CD4-positive, alpha-beta T cell treated with Interleukin-17A for 1 hour (primary cell): ENCODE measurements at regions not wholly inside any gene's neighbourhood (a gene's known extent, or its start where the extent isn't known, plus 50 kb on each side); places are given as distances from the start of the nearest gene placed in this dataset.

Source experiments
- DNase-seq: peaks from one replicate; pipeline ENCODE4 v3.0.0-alpha.2; 2020

DNA sequence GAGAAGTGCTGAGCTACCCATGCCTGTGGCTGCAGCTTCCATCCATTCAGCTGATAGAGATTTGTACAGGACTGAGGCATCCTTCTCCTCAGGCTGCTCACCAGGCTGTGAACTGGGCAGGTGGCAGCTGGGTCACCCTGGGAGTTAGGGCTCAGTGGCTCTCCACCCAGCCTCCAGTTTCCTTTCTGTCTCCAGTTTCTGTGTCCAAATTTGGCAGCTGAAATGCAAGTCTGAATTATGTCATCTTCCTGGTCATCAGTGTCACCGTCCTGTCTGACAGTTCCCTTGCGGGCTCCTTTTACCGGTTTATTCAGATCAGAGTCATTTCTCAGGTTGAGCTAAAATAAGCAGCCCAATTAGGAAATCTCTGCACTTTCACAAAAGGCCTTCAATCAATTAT is 93.3 kb downstream of the EDN1 start:
- DNase-seq: no peak

DNA sequence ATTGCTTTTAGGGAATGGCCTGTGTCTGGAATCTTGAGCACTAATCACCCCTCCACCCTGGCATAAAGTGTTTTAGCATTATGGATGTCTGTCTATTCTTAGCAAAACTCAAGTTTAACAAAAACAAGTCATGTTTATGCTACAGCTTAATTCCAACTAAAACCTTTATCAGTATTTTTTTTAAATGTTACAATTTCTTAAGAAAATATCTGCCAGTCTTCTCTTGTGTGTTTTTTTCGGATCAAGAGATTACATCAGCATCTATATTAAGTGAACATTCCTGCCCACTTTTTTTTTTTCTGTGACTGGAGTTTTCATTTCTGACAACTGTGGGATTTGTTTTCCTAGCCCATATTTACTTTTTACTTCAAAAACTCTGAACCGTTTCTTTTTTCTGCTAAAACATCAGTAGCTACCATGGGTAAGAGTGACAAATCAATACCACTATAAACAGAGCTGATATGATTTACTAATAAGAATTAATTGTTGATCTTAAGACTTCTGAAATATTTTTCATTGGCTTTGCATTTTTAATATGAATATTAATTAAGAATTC is 94.3 kb downstream of the EDN1 start:
- no peak for DNase-seq

DNA sequence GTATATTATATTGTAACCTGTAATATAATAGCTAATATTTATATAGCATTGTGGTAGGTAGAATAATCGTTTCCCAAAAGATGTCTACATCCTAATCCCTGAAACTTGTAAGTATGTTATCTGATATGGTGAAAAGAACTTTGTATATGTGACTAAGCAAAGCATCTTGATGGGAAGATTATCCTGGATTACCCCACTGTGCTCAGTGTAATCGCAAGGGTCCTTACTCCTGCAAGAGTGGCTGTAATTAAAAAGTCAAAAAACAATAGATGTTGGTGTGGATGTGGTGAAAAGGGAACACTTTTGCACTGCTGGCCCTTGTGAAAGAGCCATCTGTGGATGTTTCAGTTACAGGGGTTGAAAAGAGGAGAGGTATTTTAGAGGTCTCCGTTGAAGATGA is 95.2 kb downstream of the EDN1 start:
- DNase-seq: no peak

- DNase-seq: no peak
Measured at GRCh38 chr6:12386816-12387215, 96.7 kb downstream of the EDN1 start.

GRCh38 chr6:12391472-12391871 is 101.3 kb downstream of the EDN1 start:
- no peak for DNase-seq

- no peak for DNase-seq
Measured at GRCh38 chr6:12392490-12392889, 102.3 kb downstream of the EDN1 start.

DNA sequence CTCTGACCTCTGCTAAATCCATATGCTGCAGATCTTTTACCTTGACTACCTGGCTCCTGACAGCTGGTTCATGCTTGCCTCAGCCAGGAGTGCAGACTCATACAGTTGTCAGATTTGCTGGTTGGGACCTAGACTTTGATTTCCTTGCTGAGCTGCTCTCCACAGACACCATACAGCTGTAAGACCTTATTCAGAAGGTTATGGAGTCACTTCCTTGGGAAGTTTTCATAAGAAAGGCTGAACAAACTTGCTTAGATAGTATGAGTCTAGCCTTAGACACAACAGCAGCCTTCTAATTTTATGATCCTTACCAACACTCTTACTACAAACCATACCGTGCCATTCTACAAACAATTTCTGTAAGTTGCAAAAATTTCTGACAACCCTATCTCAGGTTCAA is 102.9 kb downstream of the EDN1 start:
- DNase-seq: no peak

- no peak for DNase-seq
Measured at GRCh38 chr6:12394170-12394569, 104.0 kb downstream of the EDN1 start.

- DNase-seq: no peak
Measured at GRCh38 chr6:12395898-12396297, 105.7 kb downstream of the EDN1 start.

DNA sequence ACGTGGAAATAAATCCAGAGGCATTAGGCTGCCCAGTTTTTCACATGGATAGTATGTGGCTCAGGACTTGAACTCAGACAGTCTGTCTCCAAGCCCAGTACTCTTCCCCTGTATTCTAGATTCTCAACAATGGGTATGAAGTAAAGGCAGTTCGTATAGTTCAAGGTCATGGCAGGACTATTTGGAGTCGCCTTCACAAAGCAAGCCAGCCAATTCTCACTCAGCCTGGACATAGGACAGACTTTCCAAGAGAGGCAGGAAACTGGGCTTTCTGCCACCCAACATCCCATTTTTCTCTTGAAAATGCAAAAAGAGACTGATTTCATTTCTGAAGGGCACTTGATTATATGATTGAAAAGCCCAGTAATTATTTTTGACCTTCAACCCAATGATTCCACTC is 111.0 kb downstream of the EDN1 start:
- no peak for DNase-seq

DNA sequence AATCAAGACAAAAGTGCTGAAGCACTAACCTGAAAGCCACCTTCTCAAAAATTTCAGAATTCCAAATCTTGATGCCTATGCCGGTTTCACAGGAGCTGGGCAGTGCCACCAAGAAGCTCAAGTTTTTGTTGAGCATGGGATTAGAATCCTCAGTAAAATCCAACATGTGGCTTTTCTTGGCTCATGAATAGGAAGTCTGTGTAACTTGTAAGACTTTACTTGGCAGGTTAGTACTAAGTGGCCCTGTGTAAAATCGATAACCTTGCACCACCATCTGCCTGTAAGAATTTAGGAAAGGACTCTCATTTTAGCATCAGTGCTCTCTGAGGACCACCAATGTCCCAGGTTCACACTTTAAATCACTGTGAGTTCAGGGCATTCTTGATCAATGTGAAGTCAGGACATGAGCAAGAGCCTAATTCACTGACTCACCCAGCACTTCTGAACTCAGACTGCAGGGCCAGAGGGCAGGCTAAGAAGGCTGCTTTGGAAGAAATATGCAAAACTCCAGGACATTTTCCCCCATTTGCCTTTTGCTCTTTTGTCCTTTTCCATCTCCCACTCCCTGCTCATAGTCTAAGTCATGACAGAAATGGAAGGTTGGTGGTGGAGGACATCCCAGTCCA is 113.2 kb downstream of the EDN1 start:
- DNase-seq: no peak

GRCh38 chr6:12403947-12404647 is 113.9 kb downstream of the EDN1 start:
- DNase-seq: no peak

- no peak for DNase-seq
Measured at GRCh38 chr6:12404651-12405050, 114.5 kb downstream of the EDN1 start.

GRCh38 chr6:12408752-12409151 is 118.6 kb downstream of the EDN1 start:
- DNase-seq: no peak

- DNase-seq: no peak
Measured at GRCh38 chr6:12410946-12411345, 120.8 kb downstream of the EDN1 start.

DNA sequence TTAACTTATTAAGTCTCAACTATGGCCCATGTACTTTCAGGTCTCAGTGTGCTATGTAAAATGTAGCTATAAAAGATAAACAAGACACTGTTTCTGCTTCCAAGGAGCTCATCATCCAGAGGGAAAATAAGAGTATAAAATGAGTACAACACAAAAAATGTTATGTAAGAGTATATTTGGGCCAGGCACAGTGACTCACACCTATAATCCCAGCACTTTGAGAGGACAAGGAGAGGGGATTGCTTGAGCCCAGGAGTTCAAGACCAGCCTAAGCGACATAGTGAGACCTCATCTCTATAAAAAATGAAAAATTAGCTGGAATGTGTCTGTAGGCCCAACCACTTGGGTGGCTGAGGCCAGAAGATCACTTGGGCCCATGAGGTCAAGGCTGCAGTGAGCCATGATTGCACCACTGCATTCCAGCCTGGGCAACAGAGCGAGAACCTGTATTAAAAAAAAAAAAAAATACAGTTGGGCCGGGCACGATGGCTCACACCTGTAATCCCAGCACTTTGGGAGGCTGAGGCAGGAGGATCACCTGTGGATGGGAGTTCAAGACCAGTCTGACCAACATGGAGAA is 124.0 kb downstream of the EDN1 start:
- no peak for DNase-seq

- no peak for DNase-seq
Measured at GRCh38 chr6:12415980-12416598, 125.9 kb downstream of the EDN1 start.

- DNase-seq: no peak
Measured at GRCh38 chr6:12417191-12417590, 127.0 kb downstream of the EDN1 start.

DNA sequence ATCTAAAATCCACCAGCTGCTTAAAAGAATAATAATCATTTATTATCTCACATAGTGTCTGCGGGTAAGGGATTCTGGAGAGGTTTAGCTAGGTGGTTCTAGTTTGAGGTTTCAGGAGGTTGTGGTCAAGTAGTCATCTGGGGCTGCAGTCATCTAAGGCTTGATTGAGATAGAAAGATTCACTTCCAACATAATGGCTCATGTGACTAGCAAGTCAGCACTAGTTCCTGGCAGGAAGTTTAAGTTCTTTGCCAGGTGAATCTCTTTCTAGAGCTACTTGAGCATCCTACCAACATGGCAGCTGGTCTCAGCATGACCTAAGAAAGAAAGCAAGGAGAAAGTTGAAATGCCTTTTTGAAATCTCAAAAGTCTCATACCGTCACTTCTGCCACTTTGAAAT is 128.8 kb downstream of the EDN1 start:
- no peak for DNase-seq

DNA sequence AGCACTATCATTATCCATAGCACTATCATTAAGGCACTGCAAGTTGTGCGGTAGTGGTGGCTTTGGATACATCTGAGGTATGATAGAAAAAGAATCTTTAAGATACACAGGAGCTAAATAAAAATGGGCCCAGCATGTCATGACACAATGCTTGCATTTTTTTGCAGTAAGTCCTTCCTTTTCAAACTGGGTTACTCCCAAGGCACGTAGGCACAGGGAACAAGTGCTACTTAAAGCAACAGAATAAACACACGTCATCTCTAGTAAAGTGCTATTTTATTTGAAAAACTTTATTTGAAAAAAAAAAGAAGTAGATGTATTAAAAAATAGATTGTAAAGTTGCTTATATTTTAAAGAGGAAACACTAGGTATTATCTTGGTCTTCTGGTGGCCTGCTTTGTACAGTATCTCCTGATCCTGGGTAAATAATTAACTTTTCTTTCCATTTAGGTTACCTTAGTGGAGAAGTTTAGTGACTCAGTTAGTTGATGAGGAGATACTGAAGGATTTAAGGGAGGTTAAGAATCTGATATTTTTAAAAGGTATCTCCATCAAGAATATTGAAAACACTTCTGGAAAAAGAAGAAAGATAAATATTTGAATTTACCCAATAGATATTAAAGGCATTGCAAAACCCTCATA is 129.6 kb downstream of the EDN1 start:
- DNase-seq: no peak

DNA sequence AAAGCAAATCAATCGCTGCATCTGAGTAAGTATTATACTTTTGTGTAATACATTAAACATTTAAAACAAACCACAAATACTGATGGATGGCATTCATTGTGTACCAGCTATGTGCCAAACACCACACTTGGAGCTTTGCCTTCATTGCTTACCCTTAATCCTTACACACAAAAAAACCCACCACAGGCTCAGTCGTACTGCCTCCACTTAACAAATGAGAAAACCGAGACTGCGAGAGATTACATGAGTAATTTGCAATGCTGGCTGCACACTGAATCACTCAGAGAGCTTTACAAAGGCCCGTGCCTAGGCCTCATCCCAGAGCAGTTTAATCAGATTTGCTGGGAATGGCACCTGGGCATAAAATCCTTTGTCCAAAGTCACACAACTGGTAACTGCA is 130.5 kb downstream of the EDN1 start:
- DNase-seq: no peak

- DNase-seq: no peak
Measured at GRCh38 chr6:12421596-12421995, 131.4 kb downstream of the EDN1 start.

- DNase-seq: no peak
Measured at GRCh38 chr6:12422848-12423247, 132.7 kb downstream of the EDN1 start.
